ENCODE measurements at regions not wholly inside any gene's neighbourhood (a gene's known extent, or its start where the extent isn't known, plus 50 kb on each side); places are given as distances from the start of the nearest gene placed in this dataset.
A peak's percentile ranks its signal among the peaks of the same experiment; 100 is the strongest.

DNA sequence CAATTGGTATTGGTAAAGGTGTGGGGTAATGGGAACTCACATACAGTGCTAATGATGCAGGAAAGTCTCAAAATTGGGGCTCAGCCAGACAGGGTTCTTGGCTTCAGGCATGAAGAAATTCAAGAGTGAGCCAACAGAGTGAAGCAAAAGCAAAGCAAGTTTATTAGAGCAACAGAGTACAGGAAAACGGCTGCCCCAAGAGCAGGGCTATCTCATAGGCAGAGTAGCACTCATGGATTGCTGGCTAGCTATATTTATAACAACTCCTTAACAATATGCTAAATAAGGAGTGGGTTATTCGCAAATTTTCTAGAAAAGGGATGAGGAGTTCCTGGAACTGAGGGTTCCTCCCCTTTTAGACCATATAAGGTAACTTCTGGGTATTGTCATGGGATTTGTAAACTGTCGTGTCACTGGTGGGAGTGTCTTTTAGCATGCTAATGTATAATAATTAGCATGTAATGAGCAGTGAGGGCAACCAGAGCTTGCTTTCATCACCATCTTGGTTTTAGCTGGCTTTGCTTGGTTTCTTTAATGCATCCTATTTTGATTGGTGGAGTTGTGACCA is 233.8 kb upstream of the NOL4 start:
- TF ChIP-seq TBP (IDR thresholded peaks at IDR 0.05; ENCODE audit: low read depth, low read length) (no peak), POLR2AphosphoS5 (IDR thresholded peaks at IDR 0.05; ENCODE audit: low read depth, low read length) (no peak), MAFK (IDR thresholded peaks at IDR 0.05; ENCODE audit: low read depth, low read length) (no peak), SRF (IDR thresholded peaks at IDR 0.05; ENCODE audit: low read depth, low read length) (0 out of 2 replicates have a peak, but pooled peaks have one; percentile 19)
- H2BK20ac ChIP-seq (ENCODE audit: low read length): no peak overlapping the region
- no peak overlapping the region for H3K18ac ChIP-seq (ENCODE audit: extremely low read depth, low read length)
- no peak overlapping the region for H3K4ac ChIP-seq (replicated peaks; ENCODE audit: insufficient read length, low read depth, low read length)
- no peaks in the 10 kb centered on the region for H3K79me2 ChIP-seq (ENCODE audit: control insufficient read depth in 1 of 2, insufficient read depth in 2 of 2, low read length in 2 of 2)
- H3K14ac ChIP-seq (ENCODE audit: insufficient read length): no peak overlapping the region
- no peak overlapping the region for H3K56ac ChIP-seq (replicated peaks; ENCODE audit: insufficient read length, low read depth, low read length)
- DNase-seq (ENCODE audit: low read depth in 1 of 2, low spot score in 2 of 2) (no peak), FAIRE-seq (no peak)
- 89% methylated on average over 3 of the region's 3 CpGs; no CpG with 5 or more reads in 1 of the 2 experiments for WGBS, 2 experiments (ENCODE audit: extremely low coverage in 1 of 2, insufficient coverage in 1 of 2, insufficient read length in 1 of 2, insufficient replicate concordance in 2 of 2, low coverage in 1 of 2, low lambda C conversion rate in 2 of 2, missing lambda C conversion rate in 1 of 2)
- no peak overlapping the region for H2BK5ac ChIP-seq (ENCODE audit: low read depth, low read length)
- no peaks in the 10 kb centered on the region for H3K27me3 ChIP-seq (replicated peaks in 1 of 4; ENCODE audit: control insufficient read depth in 3 of 4, extremely low read depth in 1 of 4, insufficient read depth in 3 of 4, low read length in 3 of 4)
- H2BK12ac ChIP-seq (ENCODE audit: low read depth, low read length): no peak overlapping the region
- H3K9me3 ChIP-seq (ENCODE audit: insufficient read depth in 2 of 2, low read depth in 1 of 2, low read length in 1 of 2): peaks cover 0 to 9% of the 10 kb centered on the region in 2 experiments; a peak in 1 of 4 replicates
- H3K23ac ChIP-seq (ENCODE audit: insufficient read length): no peak overlapping the region
- H4K8ac ChIP-seq (ENCODE audit: extremely low read depth, insufficient read depth, low read length): no peak overlapping the region
- H3K9ac ChIP-seq (replicated peaks in 1 of 4; ENCODE audit: extremely low read depth in 1 of 4, low read depth in 3 of 4, low read length in 3 of 4): no peak overlapping the region
- ChIA-PET POLR2A (ENCODE audit: partially characterized antibody) (no interaction called here), CTCF (ENCODE audit: partially characterized antibody) (no interaction called here)
- H3K4me1 ChIP-seq (replicated peaks in 1 of 4; ENCODE audit: control insufficient read depth in 3 of 4, insufficient read depth in 4 of 4, low read length in 3 of 4): no peaks in the 10 kb centered on the region
- H3K36me3 ChIP-seq (ENCODE audit: control insufficient read depth in 2 of 4, insufficient read depth in 4 of 4, low read length in 3 of 4): peaks cover 0 to 2% (median 0%) of the 10 kb centered on the region in 4 experiments; a peak in 1 of 8 replicates
- no peak overlapping the region for H3K4me2 ChIP-seq (ENCODE audit: insufficient read depth in 1 of 2, low read depth in 2 of 2, low read length in 2 of 2)
- no peak overlapping the region for H4K5ac ChIP-seq (ENCODE audit: insufficient read length, low read depth, low read length)
- no peaks in the 10 kb centered on the region for H3K23me2 ChIP-seq (ENCODE audit: low read depth, low read length)
- no peak overlapping the region for H2AFZ ChIP-seq (ENCODE audit: low read length)
- H4K20me1 ChIP-seq (replicated peaks in 1 of 2; ENCODE audit: control insufficient read depth in 1 of 2, insufficient read depth in 2 of 2, low read length in 2 of 2): no peaks in the 10 kb centered on the region
- no peak overlapping the region for H4K91ac ChIP-seq (replicated peaks; ENCODE audit: insufficient read length, low read length)
- H2BK120ac ChIP-seq (replicated peaks; ENCODE audit: low read depth, low read length): no peak overlapping the region
- no peak overlapping the region for H2AK5ac ChIP-seq (ENCODE audit: low read depth, low read length)
- no peak overlapping the region for H2BK15ac ChIP-seq (ENCODE audit: low read length)
- no peaks in the 10 kb centered on the region for H3K79me1 ChIP-seq (ENCODE audit: low read depth, low read length)
- H3K27ac ChIP-seq (ENCODE audit: low read depth, low read length): no peak overlapping the region
- no peak overlapping the region for H3K4me3 ChIP-seq (ENCODE audit: extremely low read depth in 1 of 4, insufficient read depth in 2 of 4, low read depth in 3 of 4, low read length in 4 of 4)
